ENCODE measurements at regions not wholly inside any gene's neighbourhood (a gene's known extent, or its start where the extent isn't known, plus 50 kb on each side); places are given as distances from the start of the nearest gene placed in this dataset.

- no peak overlapping the region for H3K27ac ChIP-seq
- H3K36me3 ChIP-seq, result no peaks in the 10 kb centered on the region
- H3K27me3 ChIP-seq, result peaks cover 4% of the 10 kb centered on the region
- H3K9me3 ChIP-seq, result no peaks in the 10 kb centered on the region
- ATAC-seq, result no peak
- TF ChIP-seq POLR2AphosphoS5 (IDR thresholded peaks at IDR 0.05) (no peak), POLR2A (IDR thresholded peaks at IDR 0.05) (no peak), CTCF (IDR thresholded peaks at IDR 0.05) (no peak), EP300 (IDR thresholded peaks at IDR 0.05) (no peak)
- 78 to 84% methylated on average over 4 of the region's 6 CpGs for WGBS, 2 donors (ENCODE audit: low coverage in 1 of 2)
- H3K4me1 ChIP-seq, result no peaks in the 10 kb centered on the region
- no peak overlapping the region for H3K4me3 ChIP-seq
Observed at GRCh38 chr20:39165099-39165498, 203.0 kb downstream of the DHX35 start.

- ATAC-seq, result no peak
- Histone ChIP-seq H3K4me1 (no peaks in the 10 kb centered on the region), H3K4me3 (no peak overlapping the region), H3K36me3 (no peaks in the 10 kb centered on the region), H3K27ac (no peak overlapping the region), H3K9me3 (no peaks in the 10 kb centered on the region), H3K27me3 (peaks cover 3% of the 10 kb centered on the region)
- WGBS, 2 donors (ENCODE audit: low coverage in 1 of 2), result 33 to 64% methylated on average over 1 to 2 of the region's 2 CpGs
- TF ChIP-seq EP300 (IDR thresholded peaks at IDR 0.05) (no peak), POLR2A (IDR thresholded peaks at IDR 0.05) (no peak), POLR2AphosphoS5 (IDR thresholded peaks at IDR 0.05) (no peak)
Observed at GRCh38 chr20:39164642-39165041, 202.5 kb downstream of the DHX35 start.

GRCh38 chr20:39163993-39164392, 201.8 kb downstream of the DHX35 start:
- TF ChIP-seq EP300 (IDR thresholded peaks at IDR 0.05), result no peak
- TF ChIP-seq CTCF (IDR thresholded peaks at IDR 0.05), result no peak
- no peak for TF ChIP-seq POLR2A (IDR thresholded peaks at IDR 0.05)
- TF ChIP-seq POLR2AphosphoS5 (IDR thresholded peaks at IDR 0.05), result no peak
- no peaks in the 10 kb centered on the region for H3K36me3 ChIP-seq
- H3K27ac ChIP-seq, result no peak overlapping the region
- no peaks in the 10 kb centered on the region for H3K4me1 ChIP-seq
- H3K9me3 ChIP-seq, result no peaks in the 10 kb centered on the region
- 100% methylated on average over 1 of the region's 1 CpG for WGBS, 2 donors (ENCODE audit: low coverage in 1 of 2)
- H3K4me3 ChIP-seq, result no peak overlapping the region
- peaks cover 3% of the 10 kb centered on the region for H3K27me3 ChIP-seq
- no peak for ATAC-seq

- no peak for TF ChIP-seq CTCF (IDR thresholded peaks at IDR 0.05)
- no peak for TF ChIP-seq EP300 (IDR thresholded peaks at IDR 0.05)
- no peak for TF ChIP-seq POLR2A (IDR thresholded peaks at IDR 0.05)
- TF ChIP-seq POLR2AphosphoS5 (IDR thresholded peaks at IDR 0.05), result no peak
- Histone ChIP-seq H3K36me3 (no peaks in the 10 kb centered on the region), H3K27ac (no peak overlapping the region), H3K27me3 (peaks cover 13% of the 10 kb centered on the region), H3K4me1 (no peaks in the 10 kb centered on the region), H3K4me3 (no peak overlapping the region), H3K9me3 (no peaks in the 10 kb centered on the region)
- no peak for ATAC-seq
- WGBS, 2 donors (ENCODE audit: low coverage in 1 of 2), result 30% methylated on average over 1 of the region's 1 CpG; no CpG with 5 or more reads in 1 of the 2 donors
Observed at GRCh38 chr20:39161900-39162299, 199.8 kb downstream of the DHX35 start.

GRCh38 chr20:39155971-39156370, 193.8 kb downstream of the DHX35 start:
- Histone ChIP-seq H3K4me3 (no peak overlapping the region), H3K4me1 (no peaks in the 10 kb centered on the region), H3K9me3 (no peaks in the 10 kb centered on the region), H3K27ac (no peak overlapping the region), H3K27me3 (peaks cover 25% of the 10 kb centered on the region), H3K36me3 (no peaks in the 10 kb centered on the region)
- no peak for TF ChIP-seq POLR2AphosphoS5 (IDR thresholded peaks at IDR 0.05)
- no peak for TF ChIP-seq CTCF (IDR thresholded peaks at IDR 0.05)
- TF ChIP-seq POLR2A (IDR thresholded peaks at IDR 0.05), result no peak
- no peak for TF ChIP-seq EP300 (IDR thresholded peaks at IDR 0.05)
- 24 to 25% methylated on average over 10 to 12 of the region's 12 CpGs for WGBS, 2 donors (ENCODE audit: low coverage in 1 of 2)
- ATAC-seq, result no peak
